HepG2 (cell line): ENCODE measurements at regions not wholly inside any gene's neighbourhood (a gene's known extent, or its start where the extent isn't known, plus 50 kb on each side); places are given as distances from the start of the nearest gene placed in this dataset.

Experiments used
- ATAC-seq: fragments of 200-7000 bp; cut with Tn5 transposase; 3 replicates; pipeline ENCODE4 v1.9.1; 2020; ENCODE audit warnings: mild to moderate bottlenecking, moderate library complexity
- BruUV-seq: library from RNA; stranded (reverse); fragments of 400-500 nt; replicated peaks from 2 replicates; lab custom pipeline; 2021; lab: Mats Ljungman, UMichigan
- CTCF ChIA-PET: fragments of 300-600 bp; formaldehyde crosslinking; extraction: SDS; loops from one replicate; lab custom pipeline; 2021; ENCODE audit warnings: low total read pairs, inconsistent platforms, low intra/inter-chr PET ratio; lab: Yijun Ruan, JAX
- POLR2A ChIA-PET: fragments of 350-600 bp; sonication (Branson Sonifier 250); formaldehyde crosslinking; loops from one replicate; lab custom pipeline; 2020; ENCODE audit warnings: antibody characterized with exemption, inconsistent platforms; lab: Yijun Ruan, JAX
- DNase-seq: peaks from one replicate; pipeline ENCODE4 v3.0.0-alpha.2; 2015; ENCODE audit warnings: low spot score
- FAIRE-seq: peaks from 3 replicates; lab custom pipeline; 2011; peaks lifted over from hg19 to GRCh38; lab: Jason Lieb, UNC
- H2AFZ ChIP-seq: one replicate; pipeline ENCODE4 v1.6.1; 2011; ENCODE audit warnings: low read length, inconsistent platforms
- H3K27ac ChIP-seq: fragments of 300-600 bp; 3 replicates; pipeline ENCODE4 v1.8.0; 2011; ENCODE audit warnings: mixed run types, mild to moderate bottlenecking, mixed read lengths, low read length, inconsistent platforms; ENCODE audit not compliant: insufficient read depth; ENCODE audit errors: extremely low read length
- H3K27me3 ChIP-seq, 2 experiments: fragments of 200-600 bp in 1 of 2; 2 replicates in 1 of 2; 3 replicates in 1 of 2; pipeline versions ENCODE4 v1.6.0 to v1.8.0; 2011; ENCODE audit warnings: low read length in 2 of 2, mild to moderate bottlenecking in 2 of 2, moderate library complexity in 2 of 2, inconsistent platforms in 1 of 2; ENCODE audit not compliant: insufficient read depth in 2 of 2, control insufficient read depth in 1 of 2
- H3K36me3 ChIP-seq, 2 experiments: fragments of 200-600 bp in 1 of 2; replicated peaks in 1 of 2; 2 replicates in 1 of 2; 3 replicates in 1 of 2; pipeline versions ENCODE4 v1.5.1 to v1.8.0; 2011; ENCODE audit warnings: low read length in 2 of 2, inconsistent platforms in 1 of 2; ENCODE audit not compliant: insufficient read depth in 2 of 2, control insufficient read depth in 1 of 2
- H3K4me1 ChIP-seq: 2 replicates; pipeline ENCODE4 v1.5.1; 2012; ENCODE audit warnings: low read length, inconsistent platforms; ENCODE audit not compliant: insufficient read depth
- H3K4me2 ChIP-seq: 2 replicates; pipeline ENCODE4 v1.6.0; 2011; ENCODE audit warnings: low read depth, low read length, inconsistent platforms
- H3K4me3 ChIP-seq, 3 experiments: fragments of 200-600 bp in 1 of 3; sonication (generic), shearing (Covaris generic) in 1 of 3; replicated peaks in 1 of 3; 2 replicates each; pipeline ENCODE4 v1.5.1; 2011 to 2016; ENCODE audit warnings: low read length in 3 of 3, inconsistent platforms in 2 of 3, low read depth in 2 of 3, mild to moderate bottlenecking in 2 of 3, control low read depth in 1 of 3, mixed read lengths in 1 of 3; ENCODE audit not compliant: insufficient read depth in 1 of 3
- H3K79me2 ChIP-seq: one replicate; pipeline ENCODE4 v1.6.1; 2011; ENCODE audit warnings: low read length, inconsistent platforms; ENCODE audit not compliant: insufficient read depth
- H3K9ac ChIP-seq: 2 replicates; pipeline ENCODE4 v1.6.0; 2011; ENCODE audit warnings: mild to moderate bottlenecking, low read depth, low read length, inconsistent platforms; ENCODE audit not compliant: insufficient read depth
- H3K9me3 ChIP-seq: 2 replicates; pipeline ENCODE4 v1.5.1; 2012; ENCODE audit warnings: mild to moderate bottlenecking, low read length
- H4K20me1 ChIP-seq: 2 replicates; pipeline ENCODE4 v1.6.0; 2011; ENCODE audit warnings: inconsistent platforms, mild to moderate bottlenecking, low read length, moderate library complexity; ENCODE audit not compliant: insufficient read depth
- ADNP ChIP-seq: sonication (generic); formaldehyde crosslinking; IDR thresholded peaks from 2 replicates; pipeline ENCODE4 v1.4.0; 2020; ENCODE audit warnings: missing genetic modification reagents
- CCDC6 ChIP-seq: sonication (generic); formaldehyde crosslinking; IDR thresholded peaks from 2 replicates; pipeline ENCODE4 v1.8.1; 2022; ENCODE audit warnings: mild to moderate bottlenecking, missing genetic modification reagents, moderate library complexity
- GLI4 ChIP-seq: sonication (generic); formaldehyde crosslinking; IDR thresholded peaks from 2 replicates; pipeline ENCODE4 v1.5.1; 2020; ENCODE audit warnings: missing genetic modification reagents, mild to moderate bottlenecking, moderate library complexity, borderline replicate concordance
- HMG20A ChIP-seq: IDR thresholded peaks from 2 replicates; pipeline ENCODE4 v1.6.1; 2016; ENCODE audit warnings: borderline replicate concordance
- HNRNPK ChIP-seq: fragments of 200-400 bp; formaldehyde crosslinking; IDR thresholded peaks from 2 replicates; pipeline ENCODE4 v1.6.1; 2018; ENCODE audit warnings: low read length, low read depth, moderate library complexity, mild to moderate bottlenecking; ENCODE audit not compliant: poor library complexity, severe bottlenecking
- KMT2B ChIP-seq: IDR thresholded peaks from 2 replicates; pipeline ENCODE4 v1.6.1; 2016; ENCODE audit warnings: missing genetic modification reagents, missing compliant biosample characterization
- PHF20 ChIP-seq: sonication (generic); formaldehyde crosslinking; IDR thresholded peaks from 2 replicates; pipeline ENCODE4 v1.5.0; 2020; ENCODE audit warnings: mild to moderate bottlenecking, missing genetic modification reagents
- SMARCC2 ChIP-seq: fragments of 450-650 bp; IDR thresholded peaks from 2 replicates; pipeline ENCODE4 v1.6.1; 2017; ENCODE audit warnings: antibody characterized with exemption, mild to moderate bottlenecking
- THAP8 ChIP-seq: sonication (generic); formaldehyde crosslinking; IDR thresholded peaks from 2 replicates; pipeline ENCODE4 v1.5.1; 2020; ENCODE audit warnings: missing genetic modification reagents, mild to moderate bottlenecking, borderline replicate concordance
- ZMYM3 ChIP-seq: sonication (generic); formaldehyde crosslinking; IDR thresholded peaks from 2 replicates; pipeline ENCODE4 v1.5.1; 2020; ENCODE audit warnings: mild to moderate bottlenecking, missing genetic modification reagents
- WGBS: methylation state at CpG from one replicate; pipeline ENCODE4 v1.1.6; 2017; ENCODE audit warnings: low lambda C conversion rate; 5-methylcytosine and 5-hydroxymethylcytosine counted together
- in situ Hi-C: cut with HindIII; loops from 2 replicates; pipeline ENCODE4 v1.10.0; 2017; ENCODE audit warnings: low pct_unique_long_range_greater_than_20kb; ENCODE audit not compliant: extremely low pct_ligation_motif_present
- intact Hi-C: fragments of 100-400 bp; cut with micrococcal nuclease; formaldehyde crosslinking; loops from one replicate; pipeline ENCODE4 v1.10.0; 2022; ENCODE audit not compliant: unreplicated experiment

DNA sequence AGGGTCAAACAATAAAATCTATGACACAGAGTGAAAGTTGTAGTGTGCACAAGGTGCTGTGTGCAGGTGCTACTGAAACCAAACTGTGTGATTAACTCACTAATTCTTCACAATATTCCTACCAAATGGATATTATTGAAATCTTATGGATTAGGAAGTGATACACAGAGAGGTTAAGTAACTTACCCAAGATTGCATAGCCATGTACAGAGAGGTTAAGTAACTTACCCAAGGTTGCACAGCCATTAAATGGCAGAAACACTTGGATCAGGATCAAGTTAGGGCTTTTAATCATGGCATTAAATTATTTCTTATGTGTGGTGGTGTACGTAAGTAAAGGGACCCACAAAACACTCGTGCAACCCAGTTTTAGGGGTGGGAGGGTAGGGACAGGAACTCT is 771.4 kb downstream of the AACS start (continued):
- TF ChIP-seq ZMYM3 (CRISPR knock-in tag) (no peak), THAP8 (CRISPR knock-in tag) (no peak)

DNA sequence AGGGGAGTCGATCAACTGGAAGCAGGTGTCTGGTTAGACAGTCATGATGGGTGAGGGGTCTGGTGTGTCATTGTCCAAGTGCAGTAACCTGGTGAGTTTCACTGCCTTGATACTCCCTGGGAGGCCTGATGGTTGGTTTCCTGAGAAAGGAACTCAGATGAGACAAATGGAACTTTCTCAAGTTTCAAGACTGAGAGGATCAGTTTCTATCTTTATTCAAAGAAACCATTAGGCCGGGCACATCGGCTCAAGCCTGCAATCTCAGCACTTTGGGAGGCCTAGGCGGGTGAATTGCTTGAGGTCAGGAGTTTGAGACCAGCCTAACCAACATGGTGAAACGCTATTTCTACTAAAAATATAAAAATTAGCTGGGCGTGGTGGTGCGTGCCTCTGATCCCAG is 776.1 kb downstream of the AACS start:
- ChIA-PET CTCF (no interaction called here), POLR2A (no interaction called here)
- no TSS peak for BruUV-seq
- intact Hi-C loops (no loop called here), in situ Hi-C loops (no loop called here)
- H3K9me3 ChIP-seq = no peaks in the 10 kb centered on the region
- FAIRE-seq = no peak
- H3K9ac ChIP-seq = no peak overlapping the region
- no peak overlapping the region for H2AFZ ChIP-seq
- 27% methylated on average over 7 of the region's 7 CpGs for WGBS
- ATAC-seq = no peak
- H3K4me2 ChIP-seq = no peak overlapping the region
- TF ChIP-seq SMARCC2 (no peak), HMG20A (CRISPR knock-in tag) (no peak), GLI4 (no peak), ADNP (CRISPR knock-in tag) (no peak), HNRNPK (no peak), PHF20 (no peak), CCDC6 (CRISPR knock-in tag) (no peak), KMT2B (CRISPR knock-in tag) (no peak)
- no peaks in the 10 kb centered on the region for H3K27me3 ChIP-seq
- H3K4me1 ChIP-seq = no peaks in the 10 kb centered on the region
- H3K79me2 ChIP-seq = no peaks in the 10 kb centered on the region
- H3K36me3 ChIP-seq = no peaks in the 10 kb centered on the region
- H3K4me3 ChIP-seq = no peak overlapping the region
- no peaks in the 10 kb centered on the region for H4K20me1 ChIP-seq
- H3K27ac ChIP-seq = no peak overlapping the region
- no peak for DNase-seq
